IMR-90 (cell line): ENCODE measurements at regions not wholly inside any gene's neighbourhood (a gene's known extent, or its start where the extent isn't known, plus 50 kb on each side); places are given as distances from the start of the nearest gene placed in this dataset.

Experiments used
- BHLHE40 ChIP-seq: fragments of 150-350 bp; IDR thresholded peaks from 2 replicates; pipeline ENCODE4 v1.6.1; 2016; ENCODE audit warnings: mild to moderate bottlenecking, low read depth, low read length
- CEBPB ChIP-seq: IDR thresholded peaks from 2 replicates; pipeline ENCODE4 v1.6.1; 2012; ENCODE audit warnings: low read depth, low read length, improper control_type of control experiment
- CTCF ChIP-seq: conservative IDR thresholded peaks from 2 replicates; pipeline ENCODE4 v1.5.1; 2012; ENCODE audit warnings: mild to moderate bottlenecking, low read depth, low read length, improper control_type of control experiment
- FOS ChIP-seq: fragments of 150-350 bp; IDR thresholded peaks from 2 replicates; pipeline ENCODE4 v1.6.1; 2016; ENCODE audit warnings: low read depth, low read length
- MAFK ChIP-seq: IDR thresholded peaks from 2 replicates; pipeline ENCODE4 v1.6.1; 2012; ENCODE audit warnings: low read depth, low read length, improper control_type of control experiment
- POLR2A ChIP-seq: IDR thresholded peaks from 2 replicates; pipeline ENCODE4 v1.6.1; 2012; ENCODE audit warnings: mild to moderate bottlenecking, low read depth, low read length
- RAD21 ChIP-seq: IDR thresholded peaks from 2 replicates; pipeline ENCODE4 v1.6.1; 2012; ENCODE audit warnings: low read length, improper control_type of control experiment
- RCOR1 ChIP-seq: IDR thresholded peaks from 2 replicates; pipeline ENCODE4 v1.6.1; 2012; ENCODE audit warnings: mild to moderate bottlenecking, low read length, improper control_type of control experiment; ENCODE audit not compliant: insufficient replicate concordance
- RFX5 ChIP-seq: IDR thresholded peaks from 2 replicates; pipeline ENCODE4 v1.8.0; 2012; ENCODE audit warnings: low read depth, mild to moderate bottlenecking, low read length, moderate library complexity

- TF ChIP-seq CTCF (no peak), BHLHE40 (no peak), RFX5 (no peak), POLR2A (no peak), RCOR1 (no peak), RAD21 (no peak), FOS (no peak), CEBPB (no peak), MAFK (no peak)
Observed at GRCh38 chr10:78813526-78813925, 255.2 kb upstream of the ZMIZ1 start.
